ENCODE measurements at regions not wholly inside any gene's neighbourhood (a gene's known extent, or its start where the extent isn't known, plus 50 kb on each side); places are given as distances from the start of the nearest gene placed in this dataset.

GRCh38 chr11:19482319-19483100 is 230.1 kb upstream of the NAV2 start:
- TF ChIP-seq ZNF331 (CRISPR knock-in tag; IDR thresholded peaks at IDR 0.05; ENCODE audit: low read depth) (no peak), JUNB (IDR thresholded peaks at IDR 0.05; ENCODE audit: unreplicated experiment) (no peak), NANOG (IDR thresholded peaks at IDR 0.05; ENCODE audit: borderline replicate concordance) (no peak), STAT1 (IDR thresholded peaks at IDR 0.05; ENCODE audit: unreplicated experiment) (no peak), CREB1 (CRISPR knock-in tag; IDR thresholded peaks at IDR 0.05; ENCODE audit: low read depth) (no peak), ZNF114 (CRISPR knock-in tag; IDR thresholded peaks at IDR 0.05) (no peak), REST (IDR thresholded peaks at IDR 0.05; ENCODE audit: unreplicated experiment) (no peak), POLR2AphosphoS5 (IDR thresholded peaks at IDR 0.05; ENCODE audit: low read depth) (no peak)
- no peaks in the 10 kb centered on the region for H3K36me3 Mint-ChIP-seq (ENCODE audit: low read depth)
- Histone ChIP-seq H3K27ac (ENCODE audit: low read depth) (no peak overlapping the region), H3K79me2 (replicated peaks; ENCODE audit: insufficient read depth) (no peaks in the 10 kb centered on the region), H2AFZ (no peak overlapping the region), H3K4me2 (no peak overlapping the region), H3F3A (replicated peaks; ENCODE audit: low read depth) (no peaks in the 10 kb centered on the region), H3K9me2 (ENCODE audit: insufficient read depth) (0 out of 2 replicates have a peak, but pooled peaks cover 2% of the 10 kb centered on the region), H3K4me3 (no peak overlapping the region), H3K36me3 (ENCODE audit: insufficient read depth) (no peaks in the 10 kb centered on the region), H4K20me1 (replicated peaks; ENCODE audit: insufficient read depth) (no peaks in the 10 kb centered on the region), H3K4me1 (ENCODE audit: insufficient read depth) (no peaks in the 10 kb centered on the region), H3K27me3 (ENCODE audit: insufficient read depth) (no peaks in the 10 kb centered on the region)
- DNase-seq (ENCODE audit: low spot score) (no peak), ATAC-seq (no peak)
- no peaks in the 10 kb centered on the region for H3K9me3 Mint-ChIP-seq
- no peak overlapping the region for H3K4me3 Mint-ChIP-seq
- H3K27ac Mint-ChIP-seq, result no peak overlapping the region
- H3K4me1 Mint-ChIP-seq, result no peaks in the 10 kb centered on the region
- H3K27me3 Mint-ChIP-seq (ENCODE audit: insufficient read depth, low read depth, poor library complexity), result peaks cover 2% of the 10 kb centered on the region

- DNase-seq (ENCODE audit: low spot score), result no peak
- no peak for ATAC-seq
- H3F3A ChIP-seq (replicated peaks; ENCODE audit: low read depth), result no peaks in the 10 kb centered on the region
- no peaks in the 10 kb centered on the region for H3K79me2 ChIP-seq (replicated peaks; ENCODE audit: insufficient read depth)
- Mint-ChIP-seq H3K27me3 (ENCODE audit: insufficient read depth, low read depth, poor library complexity) (no peaks in the 10 kb centered on the region), H3K36me3 (ENCODE audit: low read depth) (no peaks in the 10 kb centered on the region), H3K4me3 (no peak overlapping the region), H3K9me3 (no peaks in the 10 kb centered on the region), H3K27ac (no peak overlapping the region), H3K4me1 (peaks cover 2% of the 10 kb centered on the region; the same call in 2 of the 3 replicates)
- H4K20me1 ChIP-seq (replicated peaks; ENCODE audit: insufficient read depth), result no peaks in the 10 kb centered on the region
- no peaks in the 10 kb centered on the region for H3K27me3 ChIP-seq (ENCODE audit: insufficient read depth)
- H2AFZ ChIP-seq, result no peak overlapping the region
- peaks cover under 1% of the 10 kb centered on the region; the same call in 1 of the 2 replicates for H3K4me1 ChIP-seq (ENCODE audit: insufficient read depth)
- H3K4me2 ChIP-seq, result no peak overlapping the region
- no peaks in the 10 kb centered on the region for H3K36me3 ChIP-seq (ENCODE audit: insufficient read depth)
- H3K4me3 ChIP-seq, result no peak overlapping the region
- H3K9me2 ChIP-seq (ENCODE audit: insufficient read depth), result 0 out of 2 replicates have a peak, but pooled peaks cover 2% of the 10 kb centered on the region
- no peak overlapping the region for H3K27ac ChIP-seq (ENCODE audit: low read depth)
- no peak for TF ChIP-seq ZNF114 (CRISPR knock-in tag; IDR thresholded peaks at IDR 0.05)
- TF ChIP-seq NANOG (IDR thresholded peaks at IDR 0.05; ENCODE audit: borderline replicate concordance), result no peak
- TF ChIP-seq JUNB (IDR thresholded peaks at IDR 0.05; ENCODE audit: unreplicated experiment), result no peak
- no peak for TF ChIP-seq ETS1 (IDR thresholded peaks at IDR 0.05)
- TF ChIP-seq REST (IDR thresholded peaks at IDR 0.05; ENCODE audit: unreplicated experiment), result no peak
- no peak for TF ChIP-seq STAT1 (IDR thresholded peaks at IDR 0.05; ENCODE audit: unreplicated experiment)
- no peak for TF ChIP-seq POLR2AphosphoS5 (IDR thresholded peaks at IDR 0.05; ENCODE audit: low read depth)
- TF ChIP-seq CTCF (conservative IDR thresholded peaks at IDR 0.05; ENCODE audit: low read depth in 2 of 2), result no peak
- no peak for TF ChIP-seq CREB1 (CRISPR knock-in tag; IDR thresholded peaks at IDR 0.05; ENCODE audit: low read depth)
Measured at GRCh38 chr11:19480540-19480939, 232.1 kb upstream of the NAV2 start.
